ENCODE measurements at regions not wholly inside any gene's neighbourhood (a gene's known extent, or its start where the extent isn't known, plus 50 kb on each side); places are given as distances from the start of the nearest gene placed in this dataset.

DNA sequence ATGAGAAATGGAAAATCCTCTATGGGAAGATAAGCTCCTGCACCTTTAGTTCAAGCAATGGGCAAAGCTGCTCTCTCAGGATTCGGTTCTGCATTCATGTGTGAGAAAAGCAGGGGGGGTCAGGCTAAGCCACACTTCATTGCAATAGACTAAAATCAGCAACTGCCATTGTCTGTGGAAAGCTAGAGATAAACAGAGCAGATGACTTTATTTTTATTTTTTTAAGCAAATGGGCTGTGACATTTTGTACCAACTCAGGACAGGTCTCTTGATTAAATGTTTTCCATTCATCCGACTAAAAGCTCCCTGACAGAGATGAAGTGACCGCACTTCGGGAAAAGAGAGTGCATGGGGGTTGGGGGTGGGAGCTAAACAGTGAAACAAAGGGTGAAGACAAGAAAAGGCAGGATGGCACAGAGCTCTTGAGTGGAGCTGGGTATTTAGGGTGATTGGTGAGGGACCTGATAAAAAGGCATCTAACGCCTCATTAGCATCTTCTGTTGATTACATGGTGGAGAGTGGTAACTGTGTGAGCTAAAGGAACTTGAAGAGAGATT is 987.4 kb downstream of the TUSC7 start:
- H3K4me3 Mint-ChIP-seq = peak overlapping the region; percentile 11
- no peaks in the 10 kb centered on the region for H3K27me3 ChIP-seq (ENCODE audit: control insufficient read depth, insufficient read depth, low read length, poor library complexity, severe bottlenecking)

DNA sequence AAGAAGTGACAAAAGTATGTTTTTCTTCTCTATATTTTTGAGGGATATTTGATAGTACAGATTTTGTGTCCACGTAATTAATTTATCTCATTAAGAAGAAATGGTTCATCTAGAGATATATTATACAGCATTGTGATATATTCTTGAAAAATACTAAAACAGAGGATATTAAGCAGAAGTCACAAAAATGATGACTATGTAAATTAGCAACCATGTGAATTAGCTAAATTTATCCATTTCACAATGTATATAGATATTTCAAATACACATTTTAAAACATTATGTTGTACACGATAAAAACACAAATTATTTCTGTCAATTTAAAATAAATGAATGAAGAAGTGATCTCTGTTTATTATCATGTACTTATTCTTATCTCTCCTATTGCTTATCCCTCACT is 989.5 kb downstream of the TUSC7 start:
- no peaks in the 10 kb centered on the region for H3K9me3 Mint-ChIP-seq
- no peaks in the 10 kb centered on the region for H3K36me3 ChIP-seq (ENCODE audit: control insufficient read depth, insufficient read depth, low read length)

More for the DNA sequence above, 987.4 kb downstream of the TUSC7 start:
- TF ChIP-seq, protein P1, sequence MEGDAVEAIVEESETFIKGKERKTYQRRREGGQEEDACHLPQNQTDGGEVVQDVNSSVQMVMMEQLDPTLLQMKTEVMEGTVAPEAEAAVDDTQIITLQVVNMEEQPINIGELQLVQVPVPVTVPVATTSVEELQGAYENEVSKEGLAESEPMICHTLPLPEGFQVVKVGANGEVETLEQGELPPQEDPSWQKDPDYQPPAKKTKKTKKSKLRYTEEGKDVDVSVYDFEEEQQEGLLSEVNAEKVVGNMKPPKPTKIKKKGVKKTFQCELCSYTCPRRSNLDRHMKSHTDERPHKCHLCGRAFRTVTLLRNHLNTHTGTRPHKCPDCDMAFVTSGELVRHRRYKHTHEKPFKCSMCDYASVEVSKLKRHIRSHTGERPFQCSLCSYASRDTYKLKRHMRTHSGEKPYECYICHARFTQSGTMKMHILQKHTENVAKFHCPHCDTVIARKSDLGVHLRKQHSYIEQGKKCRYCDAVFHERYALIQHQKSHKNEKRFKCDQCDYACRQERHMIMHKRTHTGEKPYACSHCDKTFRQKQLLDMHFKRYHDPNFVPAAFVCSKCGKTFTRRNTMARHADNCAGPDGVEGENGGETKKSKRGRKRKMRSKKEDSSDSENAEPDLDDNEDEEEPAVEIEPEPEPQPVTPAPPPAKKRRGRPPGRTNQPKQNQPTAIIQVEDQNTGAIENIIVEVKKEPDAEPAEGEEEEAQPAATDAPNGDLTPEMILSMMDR (conservative IDR thresholded peaks at IDR 0.05) = no peak
- Mint-ChIP-seq H3K27me3 (ENCODE audit: insufficient read depth) (no peaks in the 10 kb centered on the region), H3K9me3 (no peaks in the 10 kb centered on the region), H3K36me3 (ENCODE audit: low read depth) (no peaks in the 10 kb centered on the region), H3K4me1 (peaks cover 50% of the 10 kb centered on the region), H3K27ac (no peak overlapping the region)
- peaks cover 3% of the 10 kb centered on the region for H3K4me1 ChIP-seq (ENCODE audit: control insufficient read depth, insufficient read depth, low read length)
- peak overlapping the region; percentile 56 for H3K4me3 ChIP-seq (ENCODE audit: low read length)
- no peaks in the 10 kb centered on the region for H3K9me3 ChIP-seq (ENCODE audit: control insufficient read depth, low read length)
- H3K9ac ChIP-seq (ENCODE audit: extremely low read depth, low read length, poor library complexity, severe bottlenecking) = no peak overlapping the region
- DNase-seq = peak; percentile 77
- WGBS, 2 experiments (ENCODE audit: insufficient coverage in 1 of 2, insufficient read length in 1 of 2) = 29 to 42% methylated on average over 4 to 5 of the region's 5 CpGs
- H3K27ac ChIP-seq (ENCODE audit: low read depth, low read length) = no peak overlapping the region
- no peaks in the 10 kb centered on the region for H3K36me3 ChIP-seq (ENCODE audit: control insufficient read depth, insufficient read depth, low read length)

DNA sequence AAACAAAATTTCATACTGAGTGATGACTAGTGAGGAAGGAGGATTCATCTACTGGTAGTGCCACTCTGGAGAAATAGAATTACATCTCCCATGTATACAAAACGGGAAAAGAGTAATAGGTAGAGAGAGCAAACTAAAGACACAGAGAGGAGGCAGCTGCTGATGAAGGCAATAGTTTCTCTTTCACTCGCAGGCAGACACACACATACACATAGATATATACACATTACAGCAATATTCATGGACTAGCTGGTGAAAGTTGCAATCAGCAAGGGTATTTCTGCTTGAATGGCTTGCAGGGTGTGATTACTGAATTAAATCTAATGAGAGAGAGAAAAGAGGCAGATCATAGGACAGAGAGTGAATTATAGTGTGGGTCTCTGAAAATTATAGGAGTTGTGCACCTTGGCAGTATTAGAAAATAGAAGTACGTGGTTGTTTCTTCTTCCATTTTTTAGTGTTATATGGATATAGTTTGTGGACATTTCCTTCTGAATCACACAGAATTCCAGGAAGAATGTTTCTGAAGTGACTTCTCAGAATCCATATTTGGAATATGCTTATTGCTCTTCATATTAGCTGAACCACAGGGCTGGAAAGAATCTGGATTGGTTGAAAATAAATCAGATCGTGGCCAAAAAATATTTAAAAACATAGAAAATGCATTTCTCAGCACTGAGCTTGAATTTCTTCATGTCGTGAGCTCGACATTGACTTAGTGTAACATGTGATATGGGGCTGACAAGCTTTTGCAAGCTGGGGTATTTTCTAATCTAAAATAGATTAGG is 991.2 kb downstream of the TUSC7 start:
- Histone ChIP-seq H3K4me3 (ENCODE audit: low read length) (no peak overlapping the region), H3K27ac (ENCODE audit: low read depth, low read length) (no peak overlapping the region), H3K9me3 (ENCODE audit: control insufficient read depth, low read length) (no peaks in the 10 kb centered on the region), H3K9ac (ENCODE audit: extremely low read depth, low read length, poor library complexity, severe bottlenecking) (no peak overlapping the region), H3K36me3 (ENCODE audit: control insufficient read depth, insufficient read depth, low read length) (no peaks in the 10 kb centered on the region), H3K4me1 (ENCODE audit: control insufficient read depth, insufficient read depth, low read length) (peaks cover 3% of the 10 kb centered on the region), H3K27me3 (ENCODE audit: control insufficient read depth, insufficient read depth, low read length, poor library complexity, severe bottlenecking) (no peaks in the 10 kb centered on the region)
- H3K27ac Mint-ChIP-seq = no peak overlapping the region
- no peaks in the 10 kb centered on the region for H3K9me3 Mint-ChIP-seq
- WGBS, 2 experiments (ENCODE audit: insufficient coverage in 1 of 2, insufficient read length in 1 of 2) = 91 to 100% methylated on average over 4 to 6 of the region's 6 CpGs
- no peak for DNase-seq
- H3K4me1 Mint-ChIP-seq = peaks cover 24% of the 10 kb centered on the region
- no peak overlapping the region for H3K4me3 Mint-ChIP-seq
- H3K36me3 Mint-ChIP-seq (ENCODE audit: low read depth) = no peaks in the 10 kb centered on the region
- H3K27me3 Mint-ChIP-seq (ENCODE audit: insufficient read depth) = peaks cover 5% of the 10 kb centered on the region
- TF ChIP-seq, protein P1 (conservative IDR thresholded peaks at IDR 0.05) = no peak

More for the DNA sequence above, 989.5 kb downstream of the TUSC7 start:
- H3K4me3 ChIP-seq (ENCODE audit: low read length) = no peak overlapping the region
- peaks cover 3% of the 10 kb centered on the region for H3K4me1 ChIP-seq (ENCODE audit: control insufficient read depth, insufficient read depth, low read length)
- Mint-ChIP-seq H3K4me1 (peaks cover 37% of the 10 kb centered on the region), H3K27ac (no peak overlapping the region), H3K36me3 (ENCODE audit: low read depth) (no peaks in the 10 kb centered on the region), H3K4me3 (no peak overlapping the region), H3K27me3 (ENCODE audit: insufficient read depth) (peaks cover 3% of the 10 kb centered on the region)
- H3K9me3 ChIP-seq (ENCODE audit: control insufficient read depth, low read length) = no peaks in the 10 kb centered on the region
- TF ChIP-seq, protein P1 (conservative IDR thresholded peaks at IDR 0.05) = no peak
- H3K9ac ChIP-seq (ENCODE audit: extremely low read depth, low read length, poor library complexity, severe bottlenecking) = no peak overlapping the region
- no peak overlapping the region for H3K27ac ChIP-seq (ENCODE audit: low read depth, low read length)
- DNase-seq = no peak
- 100% methylated on average over 1 of the region's 2 CpGs; no CpG with 5 or more reads in 1 of the 2 experiments for WGBS, 2 experiments (ENCODE audit: insufficient coverage in 1 of 2, insufficient read length in 1 of 2)
- H3K27me3 ChIP-seq (ENCODE audit: control insufficient read depth, insufficient read depth, low read length, poor library complexity, severe bottlenecking) = no peaks in the 10 kb centered on the region

Data from endodermal cell (in vitro differentiated cells).